ENCODE measurements at regions not wholly inside any gene's neighbourhood (a gene's known extent, or its start where the extent isn't known, plus 50 kb on each side); places are given as distances from the start of the nearest gene placed in this dataset.

DNA sequence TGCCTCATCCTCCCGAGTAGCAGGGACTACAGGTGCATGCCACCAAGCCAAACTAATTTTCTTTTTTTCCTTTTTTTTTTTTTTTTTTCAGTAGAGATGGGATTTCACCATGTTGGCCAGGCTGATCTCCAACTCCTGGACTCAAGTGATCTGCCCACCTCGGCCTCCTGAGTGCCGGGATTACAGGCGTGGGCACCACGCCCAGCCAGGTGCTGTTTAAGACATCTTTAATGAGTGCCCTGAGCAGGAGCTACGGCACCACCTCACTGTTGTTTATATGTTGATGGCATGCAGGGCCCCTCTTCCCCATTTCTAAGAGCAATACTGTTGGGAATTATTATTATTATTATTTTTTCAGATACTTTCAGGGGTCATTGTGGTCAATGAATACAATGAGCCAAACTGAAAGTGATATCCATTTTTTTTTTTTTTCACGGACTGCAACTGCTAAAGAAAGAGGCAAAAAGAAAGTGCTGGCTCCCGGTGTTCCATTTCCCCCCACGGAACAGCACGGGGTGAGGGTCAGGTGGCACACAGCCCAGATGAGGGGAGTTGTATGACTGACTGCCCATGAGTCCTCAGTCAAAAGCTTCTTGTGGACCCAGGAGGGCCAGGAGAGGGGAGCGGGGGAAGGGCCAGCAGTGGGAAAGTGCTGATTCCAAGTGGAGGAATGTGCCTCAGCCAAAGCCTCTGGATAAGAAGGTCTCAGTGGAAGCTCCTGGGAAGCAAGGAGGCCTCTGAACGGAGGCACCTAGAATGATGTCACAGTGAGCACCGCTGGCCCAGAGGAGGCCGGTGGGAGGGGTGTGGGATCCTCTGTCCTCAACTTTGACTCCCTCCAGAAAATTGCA lies 101.8 kb upstream of the HPF1 start:
- TF ChIP-seq, protein P1, sequence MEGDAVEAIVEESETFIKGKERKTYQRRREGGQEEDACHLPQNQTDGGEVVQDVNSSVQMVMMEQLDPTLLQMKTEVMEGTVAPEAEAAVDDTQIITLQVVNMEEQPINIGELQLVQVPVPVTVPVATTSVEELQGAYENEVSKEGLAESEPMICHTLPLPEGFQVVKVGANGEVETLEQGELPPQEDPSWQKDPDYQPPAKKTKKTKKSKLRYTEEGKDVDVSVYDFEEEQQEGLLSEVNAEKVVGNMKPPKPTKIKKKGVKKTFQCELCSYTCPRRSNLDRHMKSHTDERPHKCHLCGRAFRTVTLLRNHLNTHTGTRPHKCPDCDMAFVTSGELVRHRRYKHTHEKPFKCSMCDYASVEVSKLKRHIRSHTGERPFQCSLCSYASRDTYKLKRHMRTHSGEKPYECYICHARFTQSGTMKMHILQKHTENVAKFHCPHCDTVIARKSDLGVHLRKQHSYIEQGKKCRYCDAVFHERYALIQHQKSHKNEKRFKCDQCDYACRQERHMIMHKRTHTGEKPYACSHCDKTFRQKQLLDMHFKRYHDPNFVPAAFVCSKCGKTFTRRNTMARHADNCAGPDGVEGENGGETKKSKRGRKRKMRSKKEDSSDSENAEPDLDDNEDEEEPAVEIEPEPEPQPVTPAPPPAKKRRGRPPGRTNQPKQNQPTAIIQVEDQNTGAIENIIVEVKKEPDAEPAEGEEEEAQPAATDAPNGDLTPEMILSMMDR (IDR thresholded peaks at IDR 0.05; ENCODE audit: low read depth, low read length, poor library complexity, severe bottlenecking) = no peak
- TF ChIP-seq EZH2phosphoT487 (IDR thresholded peaks at IDR 0.05; ENCODE audit: borderline replicate concordance, low read length) = no peak

Data from DOHH2 (cell line).